Adipocyte (in vitro differentiated cells): ENCODE measurements at regions not wholly inside any gene's neighbourhood (a gene's known extent, or its start where the extent isn't known, plus 50 kb on each side); places are given as distances from the start of the nearest gene placed in this dataset.

ENCODE experiments used
- DNase-seq: peaks from one replicate; pipeline ENCODE4 v3.0.0-alpha.2; 2015; ENCODE audit warnings: low read depth
- H3K27me3 ChIP-seq: replicated peaks from 2 replicates; pipeline ENCODE4 v1.7.0; 2013; ENCODE audit warnings: mild to moderate bottlenecking, low read length, moderate library complexity; ENCODE audit not compliant: control insufficient read depth, insufficient read depth
- H3K36me3 ChIP-seq: 2 replicates; pipeline ENCODE4 v1.7.0; 2013; ENCODE audit warnings: low read length, mild to moderate bottlenecking, moderate library complexity; ENCODE audit not compliant: control insufficient read depth, insufficient read depth, severe bottlenecking
- H3K4me1 ChIP-seq: 2 replicates; pipeline ENCODE4 v1.7.0; 2013; ENCODE audit warnings: mild to moderate bottlenecking, low read length, moderate library complexity; ENCODE audit not compliant: control insufficient read depth, insufficient read depth
- H3K4me3 ChIP-seq: 2 replicates; pipeline ENCODE4 v1.7.0; 2013; ENCODE audit warnings: mild to moderate bottlenecking, low read length, moderate library complexity
- H3K9ac ChIP-seq: 2 replicates; pipeline ENCODE4 v1.7.0; 2013; ENCODE audit warnings: mild to moderate bottlenecking, low read length, moderate library complexity
- H3K9me3 ChIP-seq: 2 replicates; pipeline ENCODE4 v1.7.0; 2013; ENCODE audit warnings: mild to moderate bottlenecking, low read length, moderate library complexity; ENCODE audit not compliant: control insufficient read depth

- no peaks in the 10 kb centered on the region for H3K4me1 ChIP-seq
- peaks cover 12% of the 10 kb centered on the region for H3K9me3 ChIP-seq
- H3K36me3 ChIP-seq = no peaks in the 10 kb centered on the region
- H3K9ac ChIP-seq = no peak overlapping the region
- H3K27me3 ChIP-seq = no peaks in the 10 kb centered on the region
- no peak overlapping the region for H3K4me3 ChIP-seq
- DNase-seq = no peak
These were observed 217.8 kb upstream of the SH3BP4 start for GRCh38 chr2:234733795-234734600.

GRCh38 chr2:234733093-234733489 is 218.7 kb upstream of the SH3BP4 start:
- no peak overlapping the region for H3K9ac ChIP-seq
- H3K36me3 ChIP-seq = no peaks in the 10 kb centered on the region
- no peaks in the 10 kb centered on the region for H3K4me1 ChIP-seq
- H3K27me3 ChIP-seq = no peaks in the 10 kb centered on the region
- H3K4me3 ChIP-seq = no peak overlapping the region
- H3K9me3 ChIP-seq = peaks cover 12% of the 10 kb centered on the region
- DNase-seq = no peak

GRCh38 chr2:234732404-234733092 is 219.3 kb upstream of the SH3BP4 start:
- Histone ChIP-seq H3K36me3 (no peaks in the 10 kb centered on the region), H3K4me1 (no peaks in the 10 kb centered on the region), H3K4me3 (no peak overlapping the region), H3K9ac (no peak overlapping the region), H3K9me3 (peaks cover 12% of the 10 kb centered on the region), H3K27me3 (no peaks in the 10 kb centered on the region)
- DNase-seq = no peak

- Histone ChIP-seq H3K4me1 (peaks cover 5% of the 10 kb centered on the region), H3K36me3 (no peaks in the 10 kb centered on the region), H3K9ac (no peak overlapping the region), H3K9me3 (peaks cover 12% of the 10 kb centered on the region), H3K4me3 (no peak overlapping the region), H3K27me3 (no peaks in the 10 kb centered on the region)
- no peak for DNase-seq
These were observed 220.6 kb upstream of the SH3BP4 start for GRCh38 chr2:234731236-234731635.

GRCh38 chr2:234730066-234730640 is 221.7 kb upstream of the SH3BP4 start:
- DNase-seq = no peak
- Histone ChIP-seq H3K36me3 (no peaks in the 10 kb centered on the region), H3K27me3 (no peaks in the 10 kb centered on the region), H3K4me3 (no peak overlapping the region), H3K9ac (no peak overlapping the region), H3K9me3 (peaks cover 4% of the 10 kb centered on the region), H3K4me1 (peaks cover 15% of the 10 kb centered on the region)

GRCh38 chr2:234725528-234726264 is 226.1 kb upstream of the SH3BP4 start:
- Histone ChIP-seq H3K4me3 (no peak overlapping the region), H3K4me1 (peaks cover 28% of the 10 kb centered on the region), H3K9me3 (no peaks in the 10 kb centered on the region), H3K9ac (peak overlapping the region; percentile 62), H3K36me3 (no peaks in the 10 kb centered on the region), H3K27me3 (no peaks in the 10 kb centered on the region)
- DNase-seq = peak; percentile 22

- peaks cover 28% of the 10 kb centered on the region for H3K4me1 ChIP-seq
- H3K27me3 ChIP-seq = no peaks in the 10 kb centered on the region
- DNase-seq = no peak
- H3K36me3 ChIP-seq = no peaks in the 10 kb centered on the region
- no peak overlapping the region for H3K9ac ChIP-seq
- H3K9me3 ChIP-seq = no peaks in the 10 kb centered on the region
- H3K4me3 ChIP-seq = no peak overlapping the region
These were observed 227.0 kb upstream of the SH3BP4 start for GRCh38 chr2:234724850-234725249.

- H3K4me1 ChIP-seq = peaks cover 28% of the 10 kb centered on the region
- no peak overlapping the region for H3K4me3 ChIP-seq
- no peaks in the 10 kb centered on the region for H3K27me3 ChIP-seq
- no peaks in the 10 kb centered on the region for H3K36me3 ChIP-seq
- no peak overlapping the region for H3K9ac ChIP-seq
- H3K9me3 ChIP-seq = no peaks in the 10 kb centered on the region
- no peak for DNase-seq
These were observed 226.5 kb upstream of the ARL4C start for GRCh38 chr2:234723400-234723799.

GRCh38 chr2:234722176-234722575 is 225.3 kb upstream of the ARL4C start:
- no peaks in the 10 kb centered on the region for H3K27me3 ChIP-seq
- H3K9ac ChIP-seq = no peak overlapping the region
- no peak overlapping the region for H3K4me3 ChIP-seq
- H3K4me1 ChIP-seq = peaks cover 28% of the 10 kb centered on the region
- no peaks in the 10 kb centered on the region for H3K9me3 ChIP-seq
- no peaks in the 10 kb centered on the region for H3K36me3 ChIP-seq
- peak; percentile 22 for DNase-seq

- Histone ChIP-seq H3K36me3 (no peaks in the 10 kb centered on the region), H3K27me3 (peaks cover 5% of the 10 kb centered on the region), H3K9me3 (no peaks in the 10 kb centered on the region), H3K4me3 (no peak overlapping the region), H3K9ac (no peak overlapping the region), H3K4me1 (peaks cover 4% of the 10 kb centered on the region)
- DNase-seq = no peak
These were observed 222.3 kb upstream of the ARL4C start for GRCh38 chr2:234719116-234719716.

- Histone ChIP-seq H3K4me3 (no peak overlapping the region), H3K27me3 (peaks cover 5% of the 10 kb centered on the region), H3K36me3 (no peaks in the 10 kb centered on the region), H3K4me1 (no peaks in the 10 kb centered on the region), H3K9me3 (no peaks in the 10 kb centered on the region), H3K9ac (no peak overlapping the region)
- no peak for DNase-seq
These were observed 219.4 kb upstream of the ARL4C start for GRCh38 chr2:234716271-234716670.
